ENCODE measurements at regions not wholly inside any gene's neighbourhood (a gene's known extent, or its start where the extent isn't known, plus 50 kb on each side); places are given as distances from the start of the nearest gene placed in this dataset.

DNA sequence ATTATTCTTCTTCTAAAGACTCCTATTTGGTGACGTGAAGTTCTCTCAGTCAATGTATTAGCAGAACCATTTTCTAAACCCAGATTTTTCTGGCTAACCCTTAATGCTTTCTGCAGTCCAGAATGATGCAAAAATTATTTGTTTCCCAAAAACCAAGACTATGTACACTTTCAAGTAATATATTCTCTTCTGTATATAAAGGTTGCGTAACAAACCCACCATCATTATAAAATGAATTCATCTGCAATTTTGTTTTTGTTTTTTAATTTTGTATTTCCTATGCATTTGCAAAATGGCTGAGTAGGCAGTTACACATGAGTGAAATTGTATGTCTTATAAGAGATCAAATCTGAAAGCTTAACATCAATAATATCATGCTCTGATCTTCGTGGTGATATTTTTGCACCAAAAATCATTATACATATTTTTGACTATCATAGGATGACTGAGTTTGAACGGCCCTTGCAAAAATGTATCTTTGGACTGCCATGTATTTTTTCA lies 593.6 kb downstream of the ZIC1 start:
- no peak for TF ChIP-seq CEBPB (IDR thresholded peaks at IDR 0.05)
- no peak for TF ChIP-seq MAZ (IDR thresholded peaks at IDR 0.05; ENCODE audit: borderline replicate concordance, low read depth, low read length)
- TF ChIP-seq CTCF (IDR thresholded peaks at IDR 0.05), result no peak
- no peak for TF ChIP-seq RFX5 (IDR thresholded peaks at IDR 0.05)
- no peak for TF ChIP-seq ELK1 (IDR thresholded peaks at IDR 0.05; ENCODE audit: low read depth, low read length)
- no peak for TF ChIP-seq HOXB5 (CRISPR knock-in tag; IDR thresholded peaks at IDR 0.05)
- TF ChIP-seq POLR2A (IDR thresholded peaks at IDR 0.05; ENCODE audit: low read length), result no peak
